GM19025 (cell line): ENCODE measurements at regions not wholly inside any gene's neighbourhood (a gene's known extent, or its start where the extent isn't known, plus 50 kb on each side); places are given as distances from the start of the nearest gene placed in this dataset.

Source experiments
- ATAC-seq: cut with Tn5 transposase; IDR thresholded peaks from one replicate; pipeline ENCODE4 v1.9.1; 2021; ENCODE audit warnings: mild to moderate bottlenecking, low read depth, moderate library complexity; ENCODE audit not compliant: unreplicated experiment

- ATAC-seq = no peak
These were observed 602.5 kb downstream of the TSN start for GRCh38 chr2:122357998-122358397.

DNA sequence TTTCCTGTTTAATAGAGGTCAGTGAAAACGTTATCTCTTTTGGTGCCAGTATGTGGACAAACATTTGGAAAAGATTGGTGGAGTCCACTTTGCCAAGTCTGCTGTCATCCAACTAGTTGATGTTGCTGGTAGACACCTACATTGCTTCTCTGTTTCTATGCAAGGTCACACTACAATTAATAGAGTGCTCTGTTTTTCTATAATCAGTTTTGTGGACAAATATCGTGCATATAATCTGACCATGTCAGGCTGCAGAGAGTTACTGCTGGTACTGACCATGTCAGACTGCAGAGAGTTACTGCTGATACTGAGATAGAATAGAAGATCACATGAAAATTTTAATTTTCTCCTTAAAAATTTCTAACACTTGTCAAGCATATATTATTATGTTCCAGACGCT, 603.3 kb downstream of the TSN start:
- no peak for ATAC-seq

DNA sequence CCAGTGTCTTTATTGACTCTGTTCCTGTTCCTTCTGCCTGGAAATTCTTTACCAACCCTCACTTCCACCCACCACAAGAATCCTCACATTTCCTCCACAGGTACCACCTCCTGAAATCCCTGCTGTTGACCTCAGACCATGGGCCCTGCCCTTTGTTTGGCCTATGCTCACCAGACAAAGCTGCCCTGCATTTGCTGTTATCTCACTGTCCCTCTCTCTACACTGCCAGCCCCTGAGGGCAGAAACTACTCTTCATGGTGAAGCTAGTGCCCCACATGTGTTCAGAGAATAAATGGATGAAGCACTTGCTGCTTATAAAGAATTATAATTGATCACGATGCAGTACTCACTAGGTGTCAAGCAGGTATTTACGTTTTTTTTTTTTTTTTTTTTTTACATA, 608.4 kb downstream of the TSN start:
- ATAC-seq = no peak

DNA sequence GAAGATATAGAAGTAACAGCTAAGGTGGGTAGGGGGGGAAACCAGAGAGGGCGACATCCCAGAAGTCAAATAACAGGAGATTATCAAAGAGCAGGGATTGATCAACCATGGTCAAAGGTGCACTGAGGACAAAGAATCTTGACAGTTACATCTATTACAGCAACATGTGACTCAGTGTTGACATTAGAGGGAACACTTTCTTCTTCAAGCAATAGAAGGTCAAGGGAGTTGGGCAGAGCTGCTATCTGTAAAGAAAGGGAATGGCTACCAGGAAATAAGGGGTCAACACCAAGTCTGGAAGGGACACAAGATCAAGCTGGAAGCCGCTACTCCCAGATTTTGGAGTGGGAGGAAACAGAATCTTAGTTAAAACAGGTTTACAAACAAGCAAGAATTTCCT, 611.0 kb downstream of the TSN start:
- no peak for ATAC-seq

DNA sequence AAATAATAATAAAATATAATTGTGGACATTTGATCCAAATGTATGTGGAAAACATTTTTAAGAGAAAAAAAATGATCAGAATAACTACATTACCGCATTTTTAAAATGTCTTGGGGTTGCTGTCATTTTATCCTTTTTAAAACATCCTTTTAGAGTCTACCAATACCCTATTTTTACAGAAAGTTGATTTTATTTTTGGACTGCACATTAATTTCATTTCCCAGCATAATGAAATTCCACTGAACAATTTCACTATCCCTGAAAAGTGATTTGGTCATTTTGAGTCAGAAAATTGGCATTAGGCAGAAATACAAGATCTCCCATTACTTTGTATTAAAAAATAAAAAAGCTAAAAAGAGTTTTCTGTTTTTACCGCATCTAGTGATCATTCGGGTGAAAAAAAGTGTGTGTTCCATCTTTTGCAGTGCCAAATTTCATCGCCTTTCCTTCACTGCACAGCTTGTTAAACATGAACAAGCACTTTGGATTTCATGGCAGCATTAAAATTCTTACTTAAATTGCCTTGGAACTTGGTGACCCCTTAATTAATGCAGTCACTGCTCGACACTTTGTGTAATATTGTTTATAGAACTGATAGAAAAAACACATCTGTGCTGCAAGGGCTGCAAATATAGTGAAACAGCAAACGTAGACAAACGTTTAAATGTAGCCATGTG, 611.7 kb downstream of the TSN start:
- ATAC-seq = no peak

DNA sequence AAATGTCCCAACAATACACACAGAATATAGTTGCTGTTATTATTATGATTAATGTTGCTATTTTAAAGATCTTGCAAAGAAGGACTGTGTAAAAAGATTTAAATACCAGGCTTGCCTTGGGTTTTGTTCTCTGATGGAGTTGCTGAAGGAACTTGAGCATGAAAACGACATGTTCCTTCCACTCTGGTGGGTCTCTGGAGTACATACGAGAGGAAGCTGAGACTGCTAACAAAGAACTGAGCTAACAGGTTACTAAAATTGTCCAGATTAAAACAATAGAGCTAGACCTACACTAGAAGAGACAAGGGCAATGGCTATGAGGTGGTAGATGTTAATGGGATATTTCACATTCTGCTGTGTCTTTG, 612.2 kb downstream of the TSN start:
- no peak for ATAC-seq

GRCh38 chr2:122368576-122369243, 613.3 kb downstream of the TSN start:
- ATAC-seq = no peak

DNA sequence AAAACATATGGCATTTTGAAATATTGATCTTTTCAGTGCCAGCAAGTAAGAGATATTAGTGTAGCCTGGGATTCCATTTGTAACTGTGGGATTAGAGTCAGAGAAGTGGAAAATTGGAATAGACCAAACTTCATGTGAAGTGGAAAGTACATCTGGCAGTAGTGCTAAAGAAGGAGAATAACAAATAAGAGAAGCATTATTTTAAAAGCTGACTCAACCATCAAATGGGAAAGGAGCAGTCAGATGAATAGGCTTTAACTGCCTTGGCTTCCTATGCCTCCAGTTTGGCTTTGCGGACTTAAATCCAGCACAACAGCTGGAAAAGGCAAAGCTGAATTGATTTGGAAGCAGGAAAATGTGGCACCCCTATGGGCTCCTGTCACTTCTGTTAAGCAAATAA, 623.1 kb downstream of the TSN start:
- ATAC-seq = no peak

DNA sequence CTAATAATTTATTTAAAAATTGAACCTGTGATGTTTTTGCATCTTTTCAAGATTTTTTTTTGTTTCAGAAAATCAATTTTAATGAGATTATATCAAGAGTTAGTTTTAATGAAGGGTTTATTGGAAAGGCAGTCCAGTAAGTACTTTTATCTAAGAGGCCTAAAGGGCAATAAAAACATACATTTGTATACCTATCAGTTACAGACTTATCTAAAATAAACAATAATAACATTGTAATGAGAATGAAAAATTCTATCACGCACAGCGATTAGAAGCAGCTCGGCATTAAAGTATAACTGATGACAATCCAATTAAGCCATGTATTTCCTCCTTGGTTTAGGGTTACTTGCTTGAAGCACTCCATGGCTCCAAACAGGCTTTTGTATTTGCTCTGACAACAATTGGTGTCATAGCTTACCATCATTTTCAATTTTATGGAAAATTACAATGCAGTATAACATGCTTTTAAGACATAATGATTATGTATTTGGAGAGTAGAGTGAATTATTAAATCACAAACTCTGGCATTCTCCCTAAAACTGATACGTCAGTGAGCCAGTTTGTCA, 629.4 kb downstream of the TSN start:
- ATAC-seq = no peak

GRCh38 chr2:122388208-122388607, 632.8 kb downstream of the TSN start:
- ATAC-seq = no peak

DNA sequence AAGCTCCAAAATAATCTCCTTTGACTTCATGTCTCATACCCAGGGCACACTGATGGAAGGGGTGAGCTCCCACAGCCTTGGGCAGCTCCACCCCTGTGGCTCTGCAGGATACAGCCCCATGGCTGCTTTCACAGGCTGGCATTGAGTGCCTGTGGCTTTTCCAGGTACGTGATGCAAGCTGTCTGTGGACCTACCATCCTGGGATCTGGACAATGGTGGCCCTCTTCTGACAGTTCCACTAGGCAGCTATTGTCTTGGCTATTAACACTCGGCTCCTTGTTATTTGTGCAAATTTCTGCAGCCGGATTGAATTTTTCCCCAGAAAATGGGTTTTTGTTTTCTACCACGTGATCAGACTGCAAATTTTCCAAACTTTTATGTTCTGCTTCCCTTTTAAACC, 634.2 kb downstream of the TSN start:
- no peak for ATAC-seq

DNA sequence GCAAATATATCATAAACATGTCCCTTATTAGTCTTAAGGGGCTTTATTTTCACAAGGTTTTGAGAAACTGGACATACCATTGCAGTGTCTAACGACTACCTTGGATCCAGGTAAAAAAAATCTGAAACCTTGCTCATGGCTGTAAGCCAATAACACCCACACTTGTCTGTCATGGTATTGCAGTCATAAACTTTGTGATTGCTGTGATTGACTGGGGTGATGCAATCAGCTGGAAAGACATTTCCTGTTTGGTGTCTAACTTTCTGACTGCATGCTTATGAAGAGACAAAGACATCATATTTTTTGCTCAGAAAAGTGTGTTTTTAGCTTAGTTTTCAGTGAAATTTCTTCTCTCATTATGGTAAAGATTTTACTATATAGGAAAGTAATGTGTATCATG, 635.0 kb downstream of the TSN start:
- ATAC-seq = no peak

DNA sequence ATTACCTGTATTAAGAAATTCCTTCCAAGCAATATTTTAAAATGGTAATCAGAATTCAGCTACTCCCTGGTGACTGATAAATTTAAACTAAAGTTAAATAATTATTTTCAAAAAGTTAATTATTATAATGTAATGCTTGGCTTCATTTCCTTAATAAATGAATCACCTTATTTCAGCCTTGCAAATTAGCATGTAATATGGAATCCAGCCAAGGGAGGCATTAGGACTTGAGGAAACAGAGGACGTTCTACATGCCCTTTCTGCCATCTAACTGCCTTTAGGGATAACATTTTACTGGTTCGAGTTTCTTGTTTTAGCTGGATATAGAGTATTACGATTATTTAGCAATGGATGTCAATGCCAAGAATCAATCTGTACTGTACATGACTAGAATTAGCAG, 636.3 kb downstream of the TSN start:
- ATAC-seq = no peak

- no peak for ATAC-seq
These were observed 640.2 kb downstream of the TSN start for GRCh38 chr2:122395687-122396086.

- ATAC-seq = no peak
These were observed 655.8 kb downstream of the TSN start for GRCh38 chr2:122411231-122411630.

DNA sequence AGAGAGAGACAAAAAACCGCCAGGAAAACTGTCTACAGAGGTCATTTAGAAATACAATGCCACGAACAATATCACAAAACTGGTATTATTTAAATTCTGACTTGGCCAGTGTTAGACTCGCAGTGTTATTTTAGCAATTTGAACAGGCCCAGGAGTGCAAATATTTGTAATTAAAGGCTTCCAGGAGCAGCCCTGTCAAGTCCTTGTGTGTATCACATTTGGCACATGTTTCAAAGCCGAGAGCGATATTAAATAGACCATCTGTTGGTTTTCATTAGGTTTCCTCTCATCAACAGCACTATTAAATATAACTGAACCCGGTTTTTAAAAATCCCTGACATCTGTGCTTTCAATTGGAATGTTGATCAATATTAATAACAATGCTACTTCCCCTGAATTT, 656.9 kb downstream of the TSN start:
- no peak for ATAC-seq

- ATAC-seq = no peak
These were observed 659.5 kb downstream of the TSN start for GRCh38 chr2:122414902-122415301.

DNA sequence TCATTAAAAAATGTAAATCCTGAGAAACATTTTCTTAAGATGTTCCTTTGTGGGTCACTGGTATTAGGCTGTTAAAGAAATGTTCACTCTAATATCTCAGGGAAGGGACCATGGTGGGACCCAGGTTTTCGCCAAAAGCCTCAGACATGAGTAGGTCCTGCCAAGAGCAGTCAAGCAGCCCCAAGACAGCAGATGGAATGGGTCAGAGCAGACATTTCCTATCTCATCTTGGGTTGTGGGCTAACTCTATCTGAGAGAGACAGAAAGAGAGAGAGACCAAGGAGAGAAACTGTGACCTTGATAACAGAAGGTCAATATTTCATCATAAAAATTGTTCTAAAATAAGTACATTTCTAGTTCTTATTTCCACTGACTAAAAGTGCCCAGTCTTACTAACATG, 661.7 kb downstream of the TSN start:
- no peak for ATAC-seq

GRCh38 chr2:122421775-122422174, 666.3 kb downstream of the TSN start:
- no peak for ATAC-seq

DNA sequence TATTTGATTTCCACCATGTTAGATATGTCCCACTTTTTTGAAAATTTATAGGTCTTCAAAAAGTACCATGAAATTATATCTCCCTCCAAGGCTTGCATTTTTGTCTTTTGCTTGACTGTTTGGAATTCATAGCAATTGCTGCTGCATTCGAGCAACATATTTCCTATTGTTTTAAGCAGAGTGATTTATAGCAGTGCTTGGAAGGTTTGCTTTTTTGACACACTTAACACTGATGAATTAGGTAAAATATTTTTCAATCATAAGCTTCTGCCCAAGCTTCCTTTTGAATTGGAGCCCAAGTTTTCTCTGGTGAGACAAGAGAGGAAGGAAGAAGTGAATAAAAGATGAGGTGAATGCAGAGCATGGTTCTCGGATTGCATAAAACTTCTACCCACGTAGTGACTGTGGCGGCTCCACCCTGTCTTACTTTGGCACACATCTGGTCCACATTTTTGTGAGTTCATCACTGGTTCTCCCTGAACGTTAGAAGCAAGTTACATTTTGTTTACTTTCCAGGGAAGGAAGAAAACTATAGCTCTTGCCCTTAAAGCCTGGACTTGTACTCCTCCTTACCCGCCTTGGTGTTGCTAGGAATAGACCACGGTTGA, 667.0 kb downstream of the TSN start:
- no peak for ATAC-seq

DNA sequence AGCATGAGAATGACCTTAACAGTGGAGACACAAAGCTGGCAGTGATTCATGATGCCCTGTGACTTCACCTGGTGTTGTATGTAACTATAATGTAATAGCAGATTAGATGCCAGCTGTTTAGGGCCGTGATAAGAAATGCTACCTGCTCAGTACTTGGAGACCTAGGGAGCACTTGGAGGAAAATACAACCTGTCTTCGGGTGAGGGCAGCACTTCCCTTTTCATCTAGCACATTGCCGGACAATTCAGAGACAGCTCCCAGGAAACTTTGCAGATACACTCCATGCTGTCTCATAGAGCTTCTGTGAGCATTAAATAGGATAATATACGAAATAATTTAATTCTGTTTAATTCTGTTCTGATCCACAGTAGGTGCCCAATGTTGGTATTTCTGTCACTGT, 668.5 kb downstream of the TSN start:
- no peak for ATAC-seq
